Uterus (tissue), 3 donors: ENCODE measurements at regions not wholly inside any gene's neighbourhood (a gene's known extent, or its start where the extent isn't known, plus 50 kb on each side); places are given as distances from the start of the nearest gene placed in this dataset.

Source experiments
- DNase-seq, 2 donors: peaks; one replicate each; pipeline ENCODE4 v3.0.0-alpha.2; 2019 to 2020
- H3K27ac ChIP-seq, 2 donors: fragments of 200-600 bp; sonication (generic); 1 replicate in 1 of 2; 2 replicates in 1 of 2; pipeline ENCODE4 v1.5.1; 2016 to 2018
- H3K27me3 ChIP-seq, 2 donors: fragments of 200-600 bp; sonication (generic); one replicate each; pipeline ENCODE4 v1.5.1; 2018 to 2019; ENCODE audit warnings: control low read depth in 1 of 2
- H3K36me3 ChIP-seq, 2 donors: fragments of 200-600 bp; sonication (generic); one replicate each; pipeline ENCODE4 v1.5.1; 2019; ENCODE audit warnings: control low read depth in 1 of 2
- H3K4me1 ChIP-seq, 2 donors: fragments of 200-600 bp; sonication (generic); one replicate each; pipeline ENCODE4 v1.5.1; 2018 to 2019; ENCODE audit warnings: control low read depth in 1 of 2
- H3K4me3 ChIP-seq, 2 donors: fragments of 200-600 bp; sonication (generic); 1 replicate in 1 of 2; 2 replicates in 1 of 2; pipeline ENCODE4 v1.5.1; 2018 to 2019; ENCODE audit warnings: mild to moderate bottlenecking in 1 of 2
- H3K9me3 ChIP-seq, 2 donors: fragments of 200-600 bp; sonication (generic); one replicate each; pipeline ENCODE4 v1.5.1; 2019; ENCODE audit warnings: control low read depth in 1 of 2
- CTCF ChIP-seq, 4 experiments: fragments of 200-600 bp in 2 of 4; fragments of 450-650 bp in 2 of 4; sonication (generic) in 2 of 4; IDR thresholded peaks; one replicate each; pipeline ENCODE4 v1.5.1; 2016 to 2019; ENCODE audit warnings: antibody characterized with exemption in 4 of 4, mild to moderate bottlenecking in 2 of 4, moderate library complexity in 1 of 4
- POLR2A ChIP-seq, 2 donors: fragments of 450-650 bp; IDR thresholded peaks; one replicate each; pipeline ENCODE4 v1.6.1; 2016; ENCODE audit warnings: antibody characterized with exemption in 2 of 2, mild to moderate bottlenecking in 1 of 2, moderate library complexity in 1 of 2
- intact Hi-C: fragments of 100-400 bp; cut with DNase I; formaldehyde crosslinking; loops from one replicate; pipeline ENCODE4 v1.15.1; 2023; ENCODE audit warnings: low total_unique reads
- donor health status: DM: yes; HTN: yes; CAD: no.

- Histone ChIP-seq H3K9me3 (no peaks in the 10 kb centered on the region), H3K27me3 (no peaks in the 10 kb centered on the region), H3K4me3 (no peak overlapping the region), H3K27ac (no peak overlapping the region), H3K4me1 (no peaks in the 10 kb centered on the region), H3K36me3 (no peaks in the 10 kb centered on the region)
- no peak for TF ChIP-seq POLR2A (IDR thresholded peaks at IDR 0.05)
- TF ChIP-seq CTCF (IDR thresholded peaks at IDR 0.05), result no peak
- DNase-seq, result no peak
- intact Hi-C loops, result no loop called here
Observed at GRCh38 chr13:34462843-34463242, 479.2 kb upstream of the NBEA start.

GRCh38 chr13:34464011-34464410 is 478.1 kb upstream of the NBEA start:
- no peaks in the 10 kb centered on the region for H3K36me3 ChIP-seq
- H3K4me3 ChIP-seq, result no peak overlapping the region
- no peak for TF ChIP-seq POLR2A (IDR thresholded peaks at IDR 0.05)
- no peaks in the 10 kb centered on the region for H3K27me3 ChIP-seq
- H3K4me1 ChIP-seq, result peaks cover 0 to 4% of the 10 kb centered on the region in 2 donors
- DNase-seq, result no peak
- H3K9me3 ChIP-seq, result no peaks in the 10 kb centered on the region
- intact Hi-C loops, result no loop called here
- no peak overlapping the region for H3K27ac ChIP-seq

GRCh38 chr13:34465423-34465922 is 476.6 kb upstream of the NBEA start:
- TF ChIP-seq POLR2A (IDR thresholded peaks at IDR 0.05), result no peak
- no peak for TF ChIP-seq CTCF (IDR thresholded peaks at IDR 0.05)
- Histone ChIP-seq H3K9me3 (no peaks in the 10 kb centered on the region), H3K4me3 (no peak overlapping the region), H3K27ac (no peak overlapping the region), H3K27me3 (no peaks in the 10 kb centered on the region), H3K36me3 (no peaks in the 10 kb centered on the region), H3K4me1 (peaks cover 0 to 4% of the 10 kb centered on the region in 2 donors)
- intact Hi-C loops, result no loop called here
- DNase-seq, result no peak

GRCh38 chr13:34466301-34466700 is 475.8 kb upstream of the NBEA start:
- TF ChIP-seq POLR2A (IDR thresholded peaks at IDR 0.05) (no peak), CTCF (IDR thresholded peaks at IDR 0.05) (no peak)
- Histone ChIP-seq H3K36me3 (no peaks in the 10 kb centered on the region), H3K27ac (no peak overlapping the region), H3K4me1 (peaks cover 0 to 4% of the 10 kb centered on the region in 2 donors), H3K4me3 (no peak overlapping the region), H3K27me3 (no peaks in the 10 kb centered on the region), H3K9me3 (no peaks in the 10 kb centered on the region)
- no peak for DNase-seq
- intact Hi-C loops, result no loop called here

GRCh38 chr13:34467450-34468083 is 474.5 kb upstream of the NBEA start:
- no peak for DNase-seq
- intact Hi-C loops, result no loop called here

More at GRCh38 chr13:34467450-34468083, 474.5 kb upstream of the NBEA start:
- no peak overlapping the region for H3K4me3 ChIP-seq
- no peaks in the 10 kb centered on the region for H3K9me3 ChIP-seq
- no peak for TF ChIP-seq CTCF (IDR thresholded peaks at IDR 0.05)
- no peak for TF ChIP-seq POLR2A (IDR thresholded peaks at IDR 0.05)
- no peaks in the 10 kb centered on the region for H3K36me3 ChIP-seq
- no peak overlapping the region for H3K27ac ChIP-seq
- H3K27me3 ChIP-seq, result no peaks in the 10 kb centered on the region
- peaks cover 0 to 4% of the 10 kb centered on the region in 2 donors for H3K4me1 ChIP-seq
